ENCODE measurements at regions not wholly inside any gene's neighbourhood (a gene's known extent, or its start where the extent isn't known, plus 50 kb on each side); places are given as distances from the start of the nearest gene placed in this dataset.

GRCh38 chr3:30449290-30449632 lies 157.1 kb upstream of the TGFBR2 start:
- TF ChIP-seq CTCF (IDR thresholded peaks at IDR 0.05) (no peak), POLR2A (IDR thresholded peaks at IDR 0.05) (no peak), EP300 (IDR thresholded peaks at IDR 0.05) (no peak), POLR2AphosphoS5 (IDR thresholded peaks at IDR 0.05) (no peak)

Measured in sigmoid colon (tissue), 4 donors.